HL-60 (cell line): ENCODE measurements at regions not wholly inside any gene's neighbourhood (a gene's known extent, or its start where the extent isn't known, plus 50 kb on each side); places are given as distances from the start of the nearest gene placed in this dataset.

ENCODE experiments used
- CTCF ChIP-seq: IDR thresholded peaks from one replicate; pipeline ENCODE4 v1.5.1; 2011; ENCODE audit warnings: low read length, control low read depth, inconsistent platforms; ENCODE audit not compliant: insufficient read depth
- GABPA ChIP-seq: IDR thresholded peaks from 2 replicates; pipeline ENCODE4 v1.6.1; 2012; ENCODE audit warnings: low read depth
- POLR2AphosphoS5 ChIP-seq: IDR thresholded peaks from 2 replicates; pipeline ENCODE4 v1.6.1; 2012; ENCODE audit warnings: low read depth
- REST ChIP-seq: IDR thresholded peaks from 2 replicates; pipeline ENCODE4 v1.6.1; 2012; ENCODE audit warnings: low read depth; ENCODE audit not compliant: insufficient replicate concordance
- SPI1 ChIP-seq: IDR thresholded peaks from 2 replicates; pipeline ENCODE4 v1.6.1; 2012; ENCODE audit warnings: low read depth, mild to moderate bottlenecking, borderline replicate concordance

- TF ChIP-seq CTCF (no peak), GABPA (no peak), POLR2AphosphoS5 (no peak), REST (no peak), SPI1 (no peak)
Measured at GRCh38 chr15:48038221-48038620, 82.6 kb upstream of the SLC24A5 start.
